Activated CD4-positive, alpha-beta T cell treated with anti-CD3 and anti-CD28 coated beads, Interleukin-2, amount 10 ng/mL, durations not matched to agents 7 days and 5 days (primary cell): ENCODE measurements at regions not wholly inside any gene's neighbourhood (a gene's known extent, or its start where the extent isn't known, plus 50 kb on each side); places are given as distances from the start of the nearest gene placed in this dataset.

Experiments
- CTCF ChIA-PET: fragments of 350-600 bp; sonication (Branson Sonifier 250); formaldehyde crosslinking; loops from one replicate; lab custom pipeline; 2021; ENCODE audit warnings: antibody characterized with exemption; lab: Charles Lee
- POLR2A ChIA-PET: fragments of 350-600 bp; sonication (Branson Sonifier 250); formaldehyde crosslinking; loops from one replicate; lab custom pipeline; 2021; ENCODE audit warnings: antibody characterized with exemption; lab: Charles Lee
- DNase-seq: peaks from one replicate; pipeline ENCODE4 v3.0.0-alpha.2; 2020
- H3K27ac Mint-ChIP-seq: one replicate; pipeline ENCODE4 v1.8.0; 2021; ENCODE audit warnings: mild to moderate bottlenecking, moderate library complexity, mixed read lengths
- H3K27me3 Mint-ChIP-seq: one replicate; pipeline ENCODE4 v1.8.0; 2021; ENCODE audit warnings: mixed read lengths
- H3K36me3 Mint-ChIP-seq: one replicate; pipeline ENCODE4 v1.8.0; 2021; ENCODE audit warnings: low read depth, mixed read lengths
- H3K4me1 Mint-ChIP-seq: one replicate; pipeline ENCODE4 v1.8.0; 2021; ENCODE audit warnings: mixed read lengths
- H3K4me3 Mint-ChIP-seq: one replicate; pipeline ENCODE4 v1.8.0; 2021; ENCODE audit warnings: mild to moderate bottlenecking, moderate library complexity, mixed read lengths
- H3K9me3 Mint-ChIP-seq: one replicate; pipeline ENCODE4 v1.8.0; 2021; ENCODE audit warnings: mixed read lengths

DNA sequence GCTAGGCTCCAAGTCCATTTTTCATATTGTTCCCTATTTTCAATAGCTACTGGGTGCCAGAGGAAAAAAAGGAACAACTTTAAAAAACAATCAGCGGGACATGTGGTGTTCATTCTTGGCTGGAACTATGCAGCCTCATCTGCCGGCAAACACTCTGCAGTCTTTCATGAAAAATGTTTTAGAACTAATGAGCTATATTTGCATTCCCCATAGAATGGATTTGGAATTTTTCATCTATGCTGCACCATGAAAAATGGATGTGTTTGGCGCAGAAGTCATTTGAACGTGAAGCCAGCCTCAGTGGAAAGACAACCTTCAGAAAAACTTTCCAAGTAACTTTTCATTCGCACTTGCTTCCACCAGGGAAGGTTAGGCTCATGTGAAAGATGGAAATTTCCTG is 270.5 kb downstream of the SKAP2 start:
- Mint-ChIP-seq H3K27ac (no peak overlapping the region), H3K9me3 (no peaks in the 10 kb centered on the region), H3K4me1 (no peaks in the 10 kb centered on the region), H3K27me3 (peaks cover 20% of the 10 kb centered on the region), H3K36me3 (no peaks in the 10 kb centered on the region), H3K4me3 (no peak overlapping the region)
- DNase-seq: no peak
- ChIA-PET CTCF (no interaction called here), POLR2A (no interaction called here)

DNA sequence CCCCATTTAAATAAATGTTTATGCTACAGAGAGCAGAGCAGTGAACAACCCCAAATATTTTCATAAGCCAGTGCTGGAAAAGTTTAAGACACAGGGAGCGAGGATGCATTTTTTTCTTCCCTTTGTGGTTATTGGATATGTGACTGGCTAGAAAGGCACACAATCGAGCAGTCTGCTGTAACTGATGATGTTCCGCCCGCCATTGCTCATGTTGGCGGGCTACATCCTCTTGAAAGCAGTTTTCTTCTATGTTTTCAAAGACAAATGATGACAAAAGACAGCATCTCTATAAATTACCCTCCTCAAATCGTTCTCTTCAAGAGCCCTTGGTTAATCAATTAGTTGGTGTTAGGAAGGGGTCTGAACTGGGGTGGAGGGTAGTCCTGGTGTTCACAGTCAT is 269.8 kb downstream of the SKAP2 start:
- Mint-ChIP-seq H3K36me3 (no peaks in the 10 kb centered on the region), H3K4me1 (no peaks in the 10 kb centered on the region), H3K9me3 (no peaks in the 10 kb centered on the region), H3K27ac (no peak overlapping the region), H3K27me3 (peaks cover 22% of the 10 kb centered on the region), H3K4me3 (no peak overlapping the region)
- ChIA-PET CTCF (no interaction called here), POLR2A (no interaction called here)
- DNase-seq: no peak

DNA sequence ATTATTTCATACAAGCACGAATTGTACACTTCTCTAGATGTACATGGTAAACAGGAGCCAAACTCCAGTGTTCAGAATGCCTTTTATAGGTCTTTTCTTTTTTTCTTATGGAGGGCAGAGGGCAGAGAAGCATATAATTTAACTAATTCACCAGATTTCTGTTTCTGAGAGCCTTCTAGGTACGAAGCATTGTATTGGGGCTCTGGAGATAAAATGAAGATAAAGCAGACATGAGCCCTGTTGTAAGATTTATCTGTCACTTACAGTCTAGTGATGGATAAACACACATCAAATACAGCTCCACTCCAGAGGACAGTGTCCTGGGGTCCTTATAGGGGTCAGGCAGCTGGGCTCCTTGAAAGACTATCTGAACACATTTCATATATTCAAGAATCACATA is 265.5 kb downstream of the SKAP2 start:
- H3K36me3 Mint-ChIP-seq: no peaks in the 10 kb centered on the region
- no peak overlapping the region for H3K4me3 Mint-ChIP-seq
- no peak overlapping the region for H3K27ac Mint-ChIP-seq
- H3K27me3 Mint-ChIP-seq: peaks cover 18% of the 10 kb centered on the region
- no peaks in the 10 kb centered on the region for H3K4me1 Mint-ChIP-seq
- CTCF ChIA-PET: no interaction called here
- DNase-seq: no peak
- POLR2A ChIA-PET: no interaction called here
- no peaks in the 10 kb centered on the region for H3K9me3 Mint-ChIP-seq

DNA sequence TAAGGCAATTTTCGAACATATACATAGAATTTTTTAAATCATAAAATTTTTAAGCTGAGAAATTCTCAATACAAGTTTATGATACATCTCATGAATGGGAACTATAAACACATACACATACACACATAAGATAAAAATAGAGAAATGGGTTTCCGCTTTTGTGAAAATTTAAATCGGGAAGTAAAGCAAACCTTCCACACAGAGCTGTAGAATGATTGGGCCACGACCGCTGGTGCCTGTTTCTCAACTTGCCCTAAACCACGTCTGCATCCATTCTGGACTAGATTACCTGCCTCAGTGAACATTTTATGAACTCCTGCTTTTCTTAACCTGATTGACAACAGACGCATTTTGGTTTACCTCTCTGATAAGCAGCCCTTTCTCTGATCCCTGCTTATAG is 264.4 kb downstream of the SKAP2 start:
- Mint-ChIP-seq H3K4me3 (no peak overlapping the region), H3K9me3 (no peaks in the 10 kb centered on the region), H3K27ac (no peak overlapping the region), H3K4me1 (no peaks in the 10 kb centered on the region), H3K27me3 (peaks cover 24% of the 10 kb centered on the region), H3K36me3 (no peaks in the 10 kb centered on the region)
- ChIA-PET CTCF (no interaction called here), POLR2A (no interaction called here)
- DNase-seq: no peak

DNA sequence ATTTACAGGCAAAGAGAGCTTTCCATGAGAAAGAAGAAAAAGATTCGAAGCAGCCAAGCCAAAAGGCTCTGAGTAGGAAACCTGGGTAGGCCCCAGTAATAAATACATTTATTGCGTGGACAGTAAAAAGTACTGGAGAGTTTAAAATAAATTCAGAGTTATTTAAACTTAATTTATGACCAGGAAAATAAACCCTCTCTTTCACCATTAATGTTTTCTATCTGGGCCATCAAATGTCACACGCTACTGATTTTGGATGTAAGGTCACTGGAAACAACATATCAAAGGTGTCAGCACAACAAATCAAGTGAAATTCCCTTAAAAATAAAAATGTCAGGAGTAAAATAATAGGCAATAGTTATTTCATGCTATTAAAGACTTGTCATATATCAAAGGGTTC is 264.0 kb downstream of the SKAP2 start:
- ChIA-PET CTCF (no interaction called here), POLR2A (no interaction called here)
- H3K9me3 Mint-ChIP-seq: no peaks in the 10 kb centered on the region
- H3K4me3 Mint-ChIP-seq: no peak overlapping the region
- peaks cover 26% of the 10 kb centered on the region for H3K27me3 Mint-ChIP-seq
- H3K36me3 Mint-ChIP-seq: no peaks in the 10 kb centered on the region
- no peaks in the 10 kb centered on the region for H3K4me1 Mint-ChIP-seq
- H3K27ac Mint-ChIP-seq: no peak overlapping the region
- no peak for DNase-seq

DNA sequence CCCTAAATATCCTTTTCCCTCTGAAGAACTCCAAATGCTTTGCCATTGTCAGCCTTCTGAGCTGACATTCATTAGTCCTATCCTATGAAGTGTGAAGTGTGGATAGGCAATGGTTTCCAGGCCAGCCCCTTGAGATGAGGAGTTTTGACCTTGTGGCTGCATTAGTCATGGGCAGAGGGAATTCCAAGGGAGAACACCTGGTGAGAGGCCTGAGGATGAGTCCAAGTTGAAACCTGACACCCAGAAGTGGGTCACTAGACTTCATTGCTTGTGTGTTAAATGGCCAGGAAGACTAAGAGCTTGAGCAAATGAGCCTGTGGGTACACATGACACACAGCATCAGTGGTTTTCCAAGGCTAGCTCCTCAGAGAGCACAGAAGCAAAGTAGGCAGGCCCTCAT is 260.8 kb downstream of the SKAP2 start:
- no peak for DNase-seq
- no peak overlapping the region for H3K4me3 Mint-ChIP-seq
- no peaks in the 10 kb centered on the region for H3K9me3 Mint-ChIP-seq
- H3K36me3 Mint-ChIP-seq: no peaks in the 10 kb centered on the region
- H3K27ac Mint-ChIP-seq: no peak overlapping the region
- H3K27me3 Mint-ChIP-seq: peaks cover 37% of the 10 kb centered on the region
- CTCF ChIA-PET: interaction anchor here (0.6 kb wide), 1 partner anchor 631 kb away, joined by 3 read pairs; no protein-coding TSS in a partner anchor
- H3K4me1 Mint-ChIP-seq: no peaks in the 10 kb centered on the region
- POLR2A ChIA-PET: no interaction called here

DNA sequence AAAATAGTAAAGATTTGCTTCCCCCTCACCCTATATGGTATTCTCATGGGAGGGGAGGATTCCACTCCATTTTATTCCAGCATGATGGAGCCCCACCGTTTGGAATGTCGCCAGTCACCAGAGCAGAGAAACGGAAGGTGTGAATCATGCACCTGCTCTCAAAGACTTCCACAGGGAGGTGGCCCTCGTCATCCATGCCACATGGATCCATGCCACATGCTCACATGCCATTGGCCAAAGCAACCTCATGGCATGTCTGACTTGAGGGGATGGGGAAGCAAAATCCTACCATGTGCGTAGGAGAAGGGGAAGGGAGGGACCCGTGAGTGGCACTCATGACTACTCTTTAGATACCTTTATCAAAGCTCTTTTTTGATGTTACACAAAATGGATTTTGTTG is 256.0 kb downstream of the SKAP2 start:
- POLR2A ChIA-PET: no interaction called here
- Mint-ChIP-seq H3K27ac (no peak overlapping the region), H3K4me3 (no peak overlapping the region), H3K27me3 (peaks cover 33% of the 10 kb centered on the region), H3K36me3 (no peaks in the 10 kb centered on the region), H3K9me3 (no peaks in the 10 kb centered on the region), H3K4me1 (no peaks in the 10 kb centered on the region)
- DNase-seq: no peak
- CTCF ChIA-PET: interaction anchor here (1.2 kb wide), 1 partner anchor 17 kb away, joined by 5 read pairs; no protein-coding TSS in a partner anchor

DNA sequence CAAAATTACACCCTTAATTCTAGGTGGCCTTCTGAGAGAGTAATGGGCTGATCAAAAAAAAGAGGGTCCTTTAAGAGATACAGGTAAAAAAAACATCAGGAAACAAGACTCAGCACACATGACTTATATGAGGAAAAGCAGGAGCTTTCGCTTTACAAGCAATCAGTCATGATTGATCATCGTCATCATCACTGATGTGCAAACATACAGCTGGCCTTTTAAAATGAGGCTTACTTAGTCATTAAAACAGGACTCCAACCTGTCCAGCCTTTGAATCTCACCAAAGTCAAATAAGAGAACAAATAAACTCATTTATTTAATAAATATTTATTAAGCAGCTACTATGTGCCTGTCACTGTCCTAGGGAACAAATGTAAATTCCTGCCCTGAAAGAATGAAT is 255.3 kb downstream of the SKAP2 start:
- H3K27ac Mint-ChIP-seq: no peak overlapping the region
- ChIA-PET CTCF (interaction anchor here (1.2 kb wide), 1 partner anchor 18 kb away, joined by 5 read pairs; no protein-coding TSS in a partner anchor), POLR2A (no interaction called here)

DNA sequence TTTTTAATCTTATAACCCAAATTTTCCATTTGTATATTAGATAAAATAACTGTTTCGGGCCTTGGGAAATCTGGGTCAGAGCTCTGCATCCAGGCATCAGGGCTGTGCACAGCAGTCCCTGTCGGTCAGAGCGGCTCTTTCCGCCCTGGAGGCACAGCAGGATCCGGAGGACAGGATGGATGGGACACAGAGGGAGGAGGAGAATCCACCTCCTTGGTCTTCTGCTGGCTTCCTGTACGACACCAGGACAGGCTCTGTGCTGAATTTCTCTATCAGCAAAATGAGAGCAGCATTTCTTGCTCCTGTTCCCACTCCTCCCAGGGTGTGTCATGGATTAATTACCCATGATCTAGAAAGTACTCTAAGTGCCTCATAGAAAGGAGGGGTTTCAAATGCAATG is 254.9 kb downstream of the SKAP2 start:
- no peaks in the 10 kb centered on the region for H3K9me3 Mint-ChIP-seq
- POLR2A ChIA-PET: no interaction called here

More for the DNA sequence above, 255.3 kb downstream of the SKAP2 start:
- H3K27me3 Mint-ChIP-seq: peaks cover 27% of the 10 kb centered on the region
- no peaks in the 10 kb centered on the region for H3K9me3 Mint-ChIP-seq
- no peaks in the 10 kb centered on the region for H3K36me3 Mint-ChIP-seq
- no peaks in the 10 kb centered on the region for H3K4me1 Mint-ChIP-seq
- H3K4me3 Mint-ChIP-seq: no peak overlapping the region
- DNase-seq: no peak

DNA sequence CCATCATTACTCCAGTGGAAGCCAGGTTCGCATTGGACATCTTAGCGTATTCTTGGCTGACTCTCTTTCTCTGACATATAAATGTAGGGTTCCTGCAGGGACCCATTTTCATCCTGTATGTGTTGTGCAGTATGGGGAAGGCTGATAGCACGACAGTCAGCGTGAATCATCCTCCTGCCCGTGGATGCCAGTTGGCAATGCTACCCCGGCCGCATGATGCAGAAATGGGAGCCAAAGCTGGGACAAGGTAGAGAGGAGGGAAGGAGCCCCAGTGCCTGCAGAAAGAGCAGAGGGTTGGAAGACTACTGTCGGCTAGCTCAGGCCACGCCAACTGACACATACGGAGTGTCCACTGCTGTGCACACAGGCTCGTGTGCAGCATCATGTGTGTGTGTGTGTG is 251.6 kb downstream of the SKAP2 start:
- CTCF ChIA-PET: interaction anchor here (0.9 kb wide), 1 partner anchor 273 kb away, joined by 5 read pairs; no protein-coding TSS in a partner anchor

More for the DNA sequence above, 254.9 kb downstream of the SKAP2 start:
- H3K36me3 Mint-ChIP-seq: no peaks in the 10 kb centered on the region
- no peak for DNase-seq
- H3K4me3 Mint-ChIP-seq: no peak overlapping the region
- CTCF ChIA-PET: no interaction called here
- H3K4me1 Mint-ChIP-seq: no peaks in the 10 kb centered on the region
- H3K27me3 Mint-ChIP-seq: peaks cover 23% of the 10 kb centered on the region
- no peak overlapping the region for H3K27ac Mint-ChIP-seq

DNA sequence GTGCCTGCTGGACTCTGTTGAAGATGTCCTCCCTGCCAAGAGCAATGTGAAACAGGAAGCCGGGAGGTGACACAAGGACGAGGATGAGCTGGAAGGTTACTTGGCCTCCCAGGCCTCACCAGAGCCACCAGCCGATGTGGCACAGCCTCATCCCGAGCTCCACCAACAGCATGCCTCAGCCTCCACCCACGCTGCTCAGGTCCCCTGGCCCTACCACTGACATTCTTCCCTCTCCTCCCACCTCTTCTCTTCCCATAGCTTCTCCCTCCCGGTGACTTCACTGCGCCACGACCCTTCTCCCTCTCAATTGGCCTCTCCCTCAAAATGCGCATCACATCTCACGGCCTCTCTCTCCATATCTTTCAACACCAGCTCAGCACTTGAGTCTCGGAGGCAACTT is 249.9 kb downstream of the SKAP2 start:
- H3K27me3 Mint-ChIP-seq: no peaks in the 10 kb centered on the region
- no peaks in the 10 kb centered on the region for H3K4me1 Mint-ChIP-seq
- ChIA-PET POLR2A (interaction anchor here (0.5 kb wide), 1 partner anchor 100 kb away, joined by 5 read pairs; no protein-coding TSS in a partner anchor), CTCF (no interaction called here)
- DNase-seq: no peak
- no peaks in the 10 kb centered on the region for H3K36me3 Mint-ChIP-seq
- H3K9me3 Mint-ChIP-seq: no peaks in the 10 kb centered on the region
- H3K4me3 Mint-ChIP-seq: no peak overlapping the region
- no peak overlapping the region for H3K27ac Mint-ChIP-seq

More for the DNA sequence above, 251.6 kb downstream of the SKAP2 start:
- H3K4me1 Mint-ChIP-seq: no peaks in the 10 kb centered on the region
- H3K27me3 Mint-ChIP-seq: peaks cover 4% of the 10 kb centered on the region
- no peaks in the 10 kb centered on the region for H3K9me3 Mint-ChIP-seq
- POLR2A ChIA-PET: no interaction called here
- H3K4me3 Mint-ChIP-seq: no peak overlapping the region
- H3K27ac Mint-ChIP-seq: no peak overlapping the region
- no peak for DNase-seq
- H3K36me3 Mint-ChIP-seq: no peaks in the 10 kb centered on the region

DNA sequence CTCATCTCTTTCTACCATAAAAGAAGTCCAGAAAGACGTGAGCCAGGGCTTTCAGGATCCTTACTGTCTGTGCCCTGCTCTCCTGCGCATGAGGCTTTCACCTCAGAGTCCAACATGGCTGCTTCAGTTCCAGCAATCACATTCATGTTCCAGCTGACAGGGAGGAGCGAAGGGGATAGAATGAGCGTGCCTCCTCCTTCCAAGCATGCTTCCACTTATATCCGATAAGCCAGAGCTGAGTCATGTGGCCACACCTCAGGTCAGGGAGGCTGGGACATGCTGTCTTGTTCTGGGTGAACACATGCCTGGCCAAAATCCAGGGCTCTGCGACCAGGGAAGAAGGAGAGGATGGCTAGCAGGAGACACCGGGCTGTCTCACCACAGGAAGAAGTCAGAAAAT is 248.2 kb downstream of the SKAP2 start:
- H3K27me3 Mint-ChIP-seq: no peaks in the 10 kb centered on the region
- POLR2A ChIA-PET: no interaction called here
- H3K4me1 Mint-ChIP-seq: no peaks in the 10 kb centered on the region
- no peak for DNase-seq
- no peak overlapping the region for H3K4me3 Mint-ChIP-seq
- no peak overlapping the region for H3K27ac Mint-ChIP-seq
- no peaks in the 10 kb centered on the region for H3K9me3 Mint-ChIP-seq
- CTCF ChIA-PET: no interaction called here
- H3K36me3 Mint-ChIP-seq: no peaks in the 10 kb centered on the region

DNA sequence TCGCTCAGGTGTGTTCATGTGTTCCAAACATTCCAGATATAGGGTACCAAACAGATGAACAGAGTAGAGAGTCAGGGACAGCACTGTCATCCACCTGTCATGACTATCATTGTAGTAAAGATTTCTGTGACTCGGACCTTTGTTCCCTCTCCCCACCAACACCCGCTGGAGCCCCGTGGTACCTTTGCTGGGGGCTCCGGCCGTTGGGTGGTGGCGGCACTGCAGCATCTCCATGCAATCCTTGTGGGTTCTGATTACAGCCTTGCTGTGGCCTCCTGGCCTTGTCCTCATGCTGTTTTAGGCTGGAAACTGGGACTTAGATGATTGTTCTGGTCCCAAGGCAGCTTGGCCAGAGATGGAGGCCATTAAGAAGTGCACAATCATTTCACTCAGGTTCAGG is 247.3 kb downstream of the SKAP2 start:
- Mint-ChIP-seq H3K4me3 (no peak overlapping the region), H3K27me3 (no peaks in the 10 kb centered on the region), H3K27ac (no peak overlapping the region), H3K36me3 (no peaks in the 10 kb centered on the region), H3K9me3 (no peaks in the 10 kb centered on the region), H3K4me1 (no peaks in the 10 kb centered on the region)
- ChIA-PET CTCF (no interaction called here), POLR2A (no interaction called here)
- no peak for DNase-seq
